AG04449 (cell line): ENCODE measurements at regions not wholly inside any gene's neighbourhood (a gene's known extent, or its start where the extent isn't known, plus 50 kb on each side); places are given as distances from the start of the nearest gene placed in this dataset.
"Not testable (repeated sequence)": the region's sequence is repeated elsewhere in the genome, so short reads cannot be mapped to it uniquely, and the experiment has no call there.

Experiments
- CTCF ChIA-PET: fragments of 350-600 bp; formaldehyde crosslinking; extraction: SDS; loops from one replicate; lab custom pipeline; 2021; ENCODE audit warnings: antibody characterized with exemption; lab: Yijun Ruan, JAX
- POLR2A ChIA-PET: fragments of 400-600, 350-600 bp; formaldehyde crosslinking; extraction: SDS; loops from one replicate; lab custom pipeline; 2020; ENCODE audit warnings: antibody characterized with exemption, inconsistent platforms; lab: Yijun Ruan, JAX
- DNase-seq: peaks from one replicate; pipeline ENCODE4 v3.0.0-alpha.2; 2010; ENCODE audit warnings: low read depth, low spot score
- H3K4me3 ChIP-seq: 2 replicates; pipeline ENCODE4 v1.5.1; 2011; ENCODE audit warnings: low read depth, mild to moderate bottlenecking, control low read depth, low read length
- TF ChIP-seq, protein P1 (sequence below): IDR thresholded peaks from one replicate; pipeline ENCODE4 v1.5.1; 2011; ENCODE audit warnings: mild to moderate bottlenecking, moderate library complexity, low read length, control low read depth, inconsistent platforms; ENCODE audit not compliant: insufficient read depth; ENCODE audit errors: missing control alignments

DNA sequence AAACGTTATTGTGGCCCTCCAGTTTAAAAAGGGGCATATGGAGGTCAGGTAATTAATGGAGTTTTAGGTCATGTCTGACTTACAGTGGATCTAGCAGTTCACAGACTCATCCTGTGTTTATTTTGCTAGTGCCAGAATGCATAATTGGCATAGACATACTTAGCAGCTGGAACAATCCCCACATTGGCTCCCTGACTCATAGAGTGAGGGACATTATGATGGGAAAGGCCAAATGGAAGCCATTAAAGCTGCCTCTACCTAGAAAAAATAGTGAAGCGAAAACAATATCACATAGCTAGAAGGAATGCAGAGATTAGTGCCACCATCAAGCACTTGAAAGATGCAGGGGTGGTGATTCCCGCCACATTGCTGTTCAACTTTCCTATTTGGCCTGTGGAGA, 610.7 kb downstream of the SLITRK5 start:
- no peak overlapping the region for H3K4me3 ChIP-seq
- TF ChIP-seq, protein P1, sequence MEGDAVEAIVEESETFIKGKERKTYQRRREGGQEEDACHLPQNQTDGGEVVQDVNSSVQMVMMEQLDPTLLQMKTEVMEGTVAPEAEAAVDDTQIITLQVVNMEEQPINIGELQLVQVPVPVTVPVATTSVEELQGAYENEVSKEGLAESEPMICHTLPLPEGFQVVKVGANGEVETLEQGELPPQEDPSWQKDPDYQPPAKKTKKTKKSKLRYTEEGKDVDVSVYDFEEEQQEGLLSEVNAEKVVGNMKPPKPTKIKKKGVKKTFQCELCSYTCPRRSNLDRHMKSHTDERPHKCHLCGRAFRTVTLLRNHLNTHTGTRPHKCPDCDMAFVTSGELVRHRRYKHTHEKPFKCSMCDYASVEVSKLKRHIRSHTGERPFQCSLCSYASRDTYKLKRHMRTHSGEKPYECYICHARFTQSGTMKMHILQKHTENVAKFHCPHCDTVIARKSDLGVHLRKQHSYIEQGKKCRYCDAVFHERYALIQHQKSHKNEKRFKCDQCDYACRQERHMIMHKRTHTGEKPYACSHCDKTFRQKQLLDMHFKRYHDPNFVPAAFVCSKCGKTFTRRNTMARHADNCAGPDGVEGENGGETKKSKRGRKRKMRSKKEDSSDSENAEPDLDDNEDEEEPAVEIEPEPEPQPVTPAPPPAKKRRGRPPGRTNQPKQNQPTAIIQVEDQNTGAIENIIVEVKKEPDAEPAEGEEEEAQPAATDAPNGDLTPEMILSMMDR = no peak
- DNase-seq = no peak
- ChIA-PET POLR2A (no interaction called here), CTCF (no interaction called here)

- no peak for DNase-seq
- TF ChIP-seq, protein P1 = no peak
- ChIA-PET CTCF (no interaction called here), POLR2A (no interaction called here)
- H3K4me3 ChIP-seq = no peak overlapping the region
Observed at GRCh38 chr13:88285329-88285728, 614.2 kb downstream of the SLITRK5 start.

GRCh38 chr13:88288326-88288725, 617.2 kb downstream of the SLITRK5 start:
- TF ChIP-seq, protein P1 = no peak
- ChIA-PET CTCF (no interaction called here), POLR2A (no interaction called here)
- no peak overlapping the region for H3K4me3 ChIP-seq
- DNase-seq = no peak

DNA sequence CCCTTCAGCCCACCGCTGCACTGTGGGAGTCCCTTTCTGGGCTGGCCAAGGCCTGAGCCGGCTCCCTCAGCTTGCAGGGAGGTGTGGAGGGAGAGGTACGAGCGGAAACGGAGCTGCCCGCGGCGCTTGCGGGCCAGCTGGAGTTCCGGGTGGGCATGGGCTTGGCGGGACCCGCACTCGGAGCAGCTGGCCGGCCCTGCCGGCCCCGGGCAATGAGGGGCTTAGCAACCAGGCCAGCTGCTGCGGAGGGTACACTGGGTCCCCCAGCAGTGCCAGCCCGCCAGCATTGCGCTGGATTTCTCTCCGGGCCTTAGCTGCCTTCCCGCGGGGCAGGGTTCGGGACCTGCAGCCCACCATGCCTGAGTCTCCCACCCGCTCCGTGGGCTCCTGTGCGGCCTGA, 620.6 kb downstream of the SLITRK5 start:
- CTCF ChIA-PET, DNase-seq, H3K4me3 ChIP-seq, POLR2A ChIA-PET: not testable (repeated sequence)

DNA sequence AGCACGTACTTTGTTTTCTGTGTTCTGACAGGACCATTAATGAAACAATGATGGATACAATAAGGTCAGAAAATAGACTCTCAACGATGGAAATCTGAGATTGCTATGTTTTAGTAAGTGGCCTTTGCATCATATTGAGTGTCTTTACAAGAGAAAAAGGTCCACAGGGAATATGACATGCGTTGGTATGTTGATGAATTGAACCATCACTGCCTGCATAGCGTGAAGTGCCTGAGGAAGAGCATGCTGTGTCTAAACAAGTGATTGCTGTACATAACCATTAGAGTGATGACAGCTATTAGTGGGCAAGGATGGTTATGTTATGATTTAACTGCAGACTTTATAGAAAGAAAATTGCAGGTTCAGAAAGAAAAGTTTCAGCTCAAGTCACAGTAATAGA, 623.2 kb downstream of the SLITRK5 start:
- CTCF ChIA-PET = no interaction called here
- POLR2A ChIA-PET = no interaction called here
- DNase-seq = no peak
- no peak overlapping the region for H3K4me3 ChIP-seq
- TF ChIP-seq, protein P1 = no peak

- CTCF ChIA-PET = no interaction called here
- TF ChIP-seq, protein P1 = no peak
- POLR2A ChIA-PET = no interaction called here
- DNase-seq = no peak
- no peak overlapping the region for H3K4me3 ChIP-seq
Observed at GRCh38 chr13:88303157-88303556, 632.0 kb downstream of the SLITRK5 start.

GRCh38 chr13:88303605-88304004, 632.4 kb downstream of the SLITRK5 start:
- TF ChIP-seq, protein P1 = no peak
- CTCF ChIA-PET = no interaction called here
- POLR2A ChIA-PET = no interaction called here
- DNase-seq = no peak
- no peak overlapping the region for H3K4me3 ChIP-seq
